ENCODE measurements at regions not wholly inside any gene's neighbourhood (a gene's known extent, or its start where the extent isn't known, plus 50 kb on each side); places are given as distances from the start of the nearest gene placed in this dataset.

GRCh38 chr4:111483375-111484169 is 661.7 kb upstream of the FAM241A start:
- WGBS, 2 donors, result 80 to 82% methylated on average over 8 of the region's 8 CpGs
- Histone ChIP-seq H3K4me3 (ENCODE audit: low read depth in 1 of 2, low read length in 2 of 2) (no peak overlapping the region), H3K4me1 (ENCODE audit: control insufficient read depth in 2 of 2, insufficient read depth in 2 of 2, low read length in 1 of 2) (no peaks in the 10 kb centered on the region), H3K27ac (ENCODE audit: low read depth in 2 of 2, low read length in 1 of 2) (no peak overlapping the region), H3K9me3 (ENCODE audit: control insufficient read depth in 2 of 2, insufficient read depth in 1 of 2, low read depth in 1 of 2, low read length in 1 of 2) (no peaks in the 10 kb centered on the region), H3K36me3 (ENCODE audit: control insufficient read depth in 2 of 2, insufficient read depth in 2 of 2, low read length in 1 of 2) (no peaks in the 10 kb centered on the region), H3K27me3 (ENCODE audit: control insufficient read depth in 1 of 2, insufficient read depth in 2 of 2, low read length in 2 of 2) (no peaks in the 10 kb centered on the region)

GRCh38 chr4:111492496-111492895 is 652.8 kb upstream of the FAM241A start:
- no peaks in the 10 kb centered on the region for H3K36me3 ChIP-seq (ENCODE audit: control insufficient read depth in 2 of 2, insufficient read depth in 2 of 2, low read length in 1 of 2)
- H3K27ac ChIP-seq (ENCODE audit: low read depth in 2 of 2, low read length in 1 of 2), result no peak overlapping the region
- H3K9me3 ChIP-seq (ENCODE audit: control insufficient read depth in 2 of 2, insufficient read depth in 1 of 2, low read depth in 1 of 2, low read length in 1 of 2), result no peaks in the 10 kb centered on the region
- H3K27me3 ChIP-seq (ENCODE audit: control insufficient read depth in 1 of 2, insufficient read depth in 2 of 2, low read length in 2 of 2), result no peaks in the 10 kb centered on the region
- WGBS, 2 donors, result 17 to 21% methylated on average over 1 of the region's 1 CpG
- H3K4me1 ChIP-seq (ENCODE audit: control insufficient read depth in 2 of 2, insufficient read depth in 2 of 2, low read length in 1 of 2), result no peaks in the 10 kb centered on the region
- H3K4me3 ChIP-seq (ENCODE audit: low read depth in 1 of 2, low read length in 2 of 2), result no peak overlapping the region

GRCh38 chr4:111494471-111494870 is 650.8 kb upstream of the FAM241A start:
- Histone ChIP-seq H3K4me1 (ENCODE audit: control insufficient read depth in 2 of 2, insufficient read depth in 2 of 2, low read length in 1 of 2) (no peaks in the 10 kb centered on the region), H3K27me3 (ENCODE audit: control insufficient read depth in 1 of 2, insufficient read depth in 2 of 2, low read length in 2 of 2) (no peaks in the 10 kb centered on the region), H3K36me3 (ENCODE audit: control insufficient read depth in 2 of 2, insufficient read depth in 2 of 2, low read length in 1 of 2) (no peaks in the 10 kb centered on the region), H3K9me3 (ENCODE audit: control insufficient read depth in 2 of 2, insufficient read depth in 1 of 2, low read depth in 1 of 2, low read length in 1 of 2) (no peaks in the 10 kb centered on the region), H3K4me3 (ENCODE audit: low read depth in 1 of 2, low read length in 2 of 2) (no peak overlapping the region), H3K27ac (ENCODE audit: low read depth in 2 of 2, low read length in 1 of 2) (no peak overlapping the region)
- 71% methylated on average over 2 of the region's 2 CpGs for WGBS, 2 donors

GRCh38 chr4:111494971-111495370 is 650.3 kb upstream of the FAM241A start:
- 19 to 36% methylated on average over 1 of the region's 1 CpG for WGBS, 2 donors
- no peak overlapping the region for H3K4me3 ChIP-seq (ENCODE audit: low read depth in 1 of 2, low read length in 2 of 2)
- no peaks in the 10 kb centered on the region for H3K36me3 ChIP-seq (ENCODE audit: control insufficient read depth in 2 of 2, insufficient read depth in 2 of 2, low read length in 1 of 2)
- no peak overlapping the region for H3K27ac ChIP-seq (ENCODE audit: low read depth in 2 of 2, low read length in 1 of 2)
- no peaks in the 10 kb centered on the region for H3K4me1 ChIP-seq (ENCODE audit: control insufficient read depth in 2 of 2, insufficient read depth in 2 of 2, low read length in 1 of 2)
- no peaks in the 10 kb centered on the region for H3K9me3 ChIP-seq (ENCODE audit: control insufficient read depth in 2 of 2, insufficient read depth in 1 of 2, low read depth in 1 of 2, low read length in 1 of 2)
- H3K27me3 ChIP-seq (ENCODE audit: control insufficient read depth in 1 of 2, insufficient read depth in 2 of 2, low read length in 2 of 2), result no peaks in the 10 kb centered on the region

GRCh38 chr4:111499291-111499690 is 646.0 kb upstream of the FAM241A start:
- Histone ChIP-seq H3K4me3 (ENCODE audit: low read depth in 1 of 2, low read length in 2 of 2) (no peak overlapping the region), H3K36me3 (ENCODE audit: control insufficient read depth in 2 of 2, insufficient read depth in 2 of 2, low read length in 1 of 2) (no peaks in the 10 kb centered on the region), H3K4me1 (ENCODE audit: control insufficient read depth in 2 of 2, insufficient read depth in 2 of 2, low read length in 1 of 2) (no peaks in the 10 kb centered on the region), H3K9me3 (ENCODE audit: control insufficient read depth in 2 of 2, insufficient read depth in 1 of 2, low read depth in 1 of 2, low read length in 1 of 2) (no peaks in the 10 kb centered on the region), H3K27me3 (ENCODE audit: control insufficient read depth in 1 of 2, insufficient read depth in 2 of 2, low read length in 2 of 2) (no peaks in the 10 kb centered on the region), H3K27ac (ENCODE audit: low read depth in 2 of 2, low read length in 1 of 2) (no peak overlapping the region)
- 51 to 59% methylated on average over 3 of the region's 3 CpGs for WGBS, 2 donors

GRCh38 chr4:111499706-111500105 is 645.5 kb upstream of the FAM241A start:
- Histone ChIP-seq H3K36me3 (ENCODE audit: control insufficient read depth in 2 of 2, insufficient read depth in 2 of 2, low read length in 1 of 2) (no peaks in the 10 kb centered on the region), H3K4me3 (ENCODE audit: low read depth in 1 of 2, low read length in 2 of 2) (no peak overlapping the region), H3K27me3 (ENCODE audit: control insufficient read depth in 1 of 2, insufficient read depth in 2 of 2, low read length in 2 of 2) (no peaks in the 10 kb centered on the region), H3K27ac (ENCODE audit: low read depth in 2 of 2, low read length in 1 of 2) (no peak overlapping the region), H3K4me1 (ENCODE audit: control insufficient read depth in 2 of 2, insufficient read depth in 2 of 2, low read length in 1 of 2) (no peaks in the 10 kb centered on the region), H3K9me3 (ENCODE audit: control insufficient read depth in 2 of 2, insufficient read depth in 1 of 2, low read depth in 1 of 2, low read length in 1 of 2) (no peaks in the 10 kb centered on the region)
- WGBS, 2 donors, result 60 to 65% methylated on average over 1 of the region's 1 CpG

GRCh38 chr4:111500858-111501257 is 644.4 kb upstream of the FAM241A start:
- WGBS, 2 donors, result 64 to 79% methylated on average over 3 of the region's 3 CpGs
- no peaks in the 10 kb centered on the region for H3K4me1 ChIP-seq (ENCODE audit: control insufficient read depth in 2 of 2, insufficient read depth in 2 of 2, low read length in 1 of 2)
- H3K27me3 ChIP-seq (ENCODE audit: control insufficient read depth in 1 of 2, insufficient read depth in 2 of 2, low read length in 2 of 2), result no peaks in the 10 kb centered on the region
- no peak overlapping the region for H3K27ac ChIP-seq (ENCODE audit: low read depth in 2 of 2, low read length in 1 of 2)
- H3K4me3 ChIP-seq (ENCODE audit: low read depth in 1 of 2, low read length in 2 of 2), result no peak overlapping the region
- H3K36me3 ChIP-seq (ENCODE audit: control insufficient read depth in 2 of 2, insufficient read depth in 2 of 2, low read length in 1 of 2), result no peaks in the 10 kb centered on the region
- H3K9me3 ChIP-seq (ENCODE audit: control insufficient read depth in 2 of 2, insufficient read depth in 1 of 2, low read depth in 1 of 2, low read length in 1 of 2), result no peaks in the 10 kb centered on the region

- Histone ChIP-seq H3K36me3 (ENCODE audit: control insufficient read depth in 2 of 2, insufficient read depth in 2 of 2, low read length in 1 of 2) (no peaks in the 10 kb centered on the region), H3K9me3 (ENCODE audit: control insufficient read depth in 2 of 2, insufficient read depth in 1 of 2, low read depth in 1 of 2, low read length in 1 of 2) (no peaks in the 10 kb centered on the region), H3K4me3 (ENCODE audit: low read depth in 1 of 2, low read length in 2 of 2) (no peak overlapping the region), H3K27me3 (ENCODE audit: control insufficient read depth in 1 of 2, insufficient read depth in 2 of 2, low read length in 2 of 2) (no peaks in the 10 kb centered on the region), H3K27ac (ENCODE audit: low read depth in 2 of 2, low read length in 1 of 2) (no peak overlapping the region), H3K4me1 (ENCODE audit: control insufficient read depth in 2 of 2, insufficient read depth in 2 of 2, low read length in 1 of 2) (no peaks in the 10 kb centered on the region)
- 74 to 79% methylated on average over 2 of the region's 2 CpGs for WGBS, 2 donors
Measured at GRCh38 chr4:111501946-111502345, 643.3 kb upstream of the FAM241A start.

GRCh38 chr4:111502626-111503025 is 642.6 kb upstream of the FAM241A start:
- 83 to 88% methylated on average over 2 of the region's 2 CpGs for WGBS, 2 donors
- H3K4me1 ChIP-seq (ENCODE audit: control insufficient read depth in 2 of 2, insufficient read depth in 2 of 2, low read length in 1 of 2), result no peaks in the 10 kb centered on the region
- no peak overlapping the region for H3K4me3 ChIP-seq (ENCODE audit: low read depth in 1 of 2, low read length in 2 of 2)
- H3K27me3 ChIP-seq (ENCODE audit: control insufficient read depth in 1 of 2, insufficient read depth in 2 of 2, low read length in 2 of 2), result no peaks in the 10 kb centered on the region
- H3K9me3 ChIP-seq (ENCODE audit: control insufficient read depth in 2 of 2, insufficient read depth in 1 of 2, low read depth in 1 of 2, low read length in 1 of 2), result no peaks in the 10 kb centered on the region
- no peaks in the 10 kb centered on the region for H3K36me3 ChIP-seq (ENCODE audit: control insufficient read depth in 2 of 2, insufficient read depth in 2 of 2, low read length in 1 of 2)
- no peak overlapping the region for H3K27ac ChIP-seq (ENCODE audit: low read depth in 2 of 2, low read length in 1 of 2)

- WGBS, 2 donors, result 78 to 81% methylated on average over 2 of the region's 2 CpGs
- Histone ChIP-seq H3K27ac (ENCODE audit: low read depth in 2 of 2, low read length in 1 of 2) (no peak overlapping the region), H3K27me3 (ENCODE audit: control insufficient read depth in 1 of 2, insufficient read depth in 2 of 2, low read length in 2 of 2) (no peaks in the 10 kb centered on the region), H3K4me1 (ENCODE audit: control insufficient read depth in 2 of 2, insufficient read depth in 2 of 2, low read length in 1 of 2) (no peaks in the 10 kb centered on the region), H3K9me3 (ENCODE audit: control insufficient read depth in 2 of 2, insufficient read depth in 1 of 2, low read depth in 1 of 2, low read length in 1 of 2) (no peaks in the 10 kb centered on the region), H3K36me3 (ENCODE audit: control insufficient read depth in 2 of 2, insufficient read depth in 2 of 2, low read length in 1 of 2) (no peaks in the 10 kb centered on the region), H3K4me3 (ENCODE audit: low read depth in 1 of 2, low read length in 2 of 2) (no peak overlapping the region)
Measured at GRCh38 chr4:111506706-111507105, 638.5 kb upstream of the FAM241A start.
